ENCODE measurements at regions not wholly inside any gene's neighbourhood (a gene's known extent, or its start where the extent isn't known, plus 50 kb on each side); places are given as distances from the start of the nearest gene placed in this dataset.

GRCh38 chr20:10961651-10962288, 288.0 kb upstream of the JAG1 start:
- DNase-seq = no peak

DNA sequence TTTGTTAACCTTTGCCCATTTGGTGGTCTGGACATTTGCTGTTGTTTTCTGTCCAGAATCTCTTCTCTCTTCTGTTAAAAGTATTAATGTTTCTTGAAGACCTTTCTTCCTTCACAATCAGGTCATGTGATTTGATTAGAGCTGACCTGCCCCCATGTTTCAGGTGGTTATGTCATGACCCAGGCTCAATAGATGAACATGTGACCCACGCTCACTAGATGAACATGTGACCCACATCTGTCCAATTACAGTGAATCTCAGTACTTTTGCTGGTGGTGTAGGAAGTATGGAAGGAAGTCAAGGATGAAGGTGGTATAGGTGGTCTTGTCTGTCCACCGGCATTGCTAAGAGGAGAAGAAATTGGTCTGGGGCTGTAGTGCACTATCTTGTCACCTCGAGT, 289.1 kb upstream of the JAG1 start:
- DNase-seq = no peak

- no peak for DNase-seq
Observed at GRCh38 chr20:10963717-10964266, 290.0 kb upstream of the JAG1 start.

- no peak for DNase-seq
Observed at GRCh38 chr20:10965936-10966470, 292.2 kb upstream of the JAG1 start.

GRCh38 chr20:10970109-10970508, 296.3 kb upstream of the JAG1 start:
- DNase-seq = no peak

- no peak for DNase-seq
Observed at GRCh38 chr20:10971096-10971495, 297.3 kb upstream of the JAG1 start.

GRCh38 chr20:10972219-10972860, 298.5 kb upstream of the JAG1 start:
- no peak for DNase-seq

- no peak for DNase-seq
Observed at GRCh38 chr20:10976051-10976450, 302.3 kb upstream of the JAG1 start.

GRCh38 chr20:10978019-10978702, 304.4 kb upstream of the JAG1 start:
- no peak for DNase-seq

GRCh38 chr20:10978713-10979112, 304.9 kb upstream of the JAG1 start:
- DNase-seq = no peak

- DNase-seq = no peak
Observed at GRCh38 chr20:10982692-10983091, 308.9 kb upstream of the JAG1 start.

GRCh38 chr20:10984294-10984693, 310.5 kb upstream of the JAG1 start:
- no peak for DNase-seq

DNA sequence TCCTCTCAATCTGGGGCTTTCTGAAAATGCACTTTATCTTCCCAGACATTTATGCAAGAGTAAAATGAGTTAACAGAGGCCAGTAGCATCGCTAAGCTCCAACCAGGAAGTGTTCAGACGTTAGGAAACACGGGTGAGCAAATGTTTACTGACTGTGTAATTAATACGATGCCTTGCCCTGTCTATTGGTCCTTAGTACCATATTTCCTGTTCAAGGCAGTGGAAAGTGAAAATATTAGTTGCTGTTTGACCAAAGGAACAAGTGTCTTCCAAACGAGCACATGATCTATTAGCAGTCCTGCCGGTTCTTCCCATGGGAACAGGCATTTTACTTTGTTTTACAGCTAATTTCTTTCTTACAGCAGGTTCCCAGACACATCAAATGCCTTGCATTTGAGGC, 311.1 kb upstream of the JAG1 start:
- no peak for DNase-seq

DNA sequence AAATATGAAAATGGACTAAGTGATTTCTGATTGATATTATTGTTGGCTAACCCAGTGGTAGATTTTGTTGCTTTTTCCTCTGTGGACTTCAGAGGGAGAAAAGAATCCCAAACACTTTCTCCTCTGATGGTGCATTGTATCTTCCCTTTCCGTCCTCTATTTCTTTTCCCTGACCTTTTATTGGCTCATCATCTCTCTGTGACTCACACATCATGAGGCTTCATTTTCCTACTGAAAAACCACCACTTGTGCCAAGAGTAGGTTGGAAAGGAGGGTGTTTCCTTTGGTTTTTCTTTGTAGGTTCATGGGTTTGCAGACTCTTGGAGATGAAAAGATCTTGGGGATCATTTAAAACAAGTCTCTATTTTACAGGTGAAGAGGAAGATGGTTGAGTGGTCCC, 311.7 kb upstream of the JAG1 start:
- DNase-seq = no peak

- no peak for DNase-seq
Observed at GRCh38 chr20:10986586-10986985, 312.8 kb upstream of the JAG1 start.

GRCh38 chr20:10987651-10988383, 314.0 kb upstream of the JAG1 start:
- DNase-seq = no peak

- no peak for DNase-seq
Observed at GRCh38 chr20:10990625-10991382, 317.0 kb upstream of the JAG1 start.

- DNase-seq = no peak
Observed at GRCh38 chr20:10992731-10993130, 318.9 kb upstream of the JAG1 start.

DNA sequence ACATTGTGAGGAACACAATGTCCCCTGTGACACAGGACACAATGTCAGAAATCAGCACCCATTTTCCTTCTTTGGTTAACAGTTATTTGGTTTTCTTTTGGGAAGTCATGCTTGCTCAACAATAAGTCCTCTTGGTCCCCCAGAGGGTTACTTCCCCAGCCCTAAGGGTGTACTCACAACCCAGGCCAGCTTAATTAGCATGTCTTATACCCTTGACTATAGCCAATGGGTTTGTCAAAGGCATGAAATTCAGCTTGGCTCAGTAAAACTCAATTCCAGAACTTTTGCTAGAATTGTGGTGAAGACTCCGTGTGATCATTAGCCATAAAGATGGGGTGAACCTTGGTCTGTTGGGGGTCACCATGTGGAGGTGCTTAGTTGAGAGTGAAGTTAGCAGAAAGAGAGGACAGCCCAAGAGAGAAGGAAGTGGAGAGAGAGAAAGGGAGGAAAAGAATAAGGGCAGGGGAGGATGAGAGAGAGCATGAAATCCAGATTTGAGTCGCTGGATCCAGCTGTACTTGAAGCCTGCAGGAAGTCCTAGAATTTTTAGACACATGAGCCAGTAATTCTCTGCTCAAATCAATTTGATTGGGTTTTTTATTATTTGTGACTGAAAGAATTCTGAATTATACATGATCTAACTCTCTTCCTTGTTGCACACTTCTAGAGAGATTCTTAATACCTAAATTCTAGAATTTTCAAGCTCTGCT, 321.3 kb upstream of the JAG1 start:
- DNase-seq = no peak

- DNase-seq = no peak
Observed at GRCh38 chr20:10998476-10998875, 324.7 kb upstream of the JAG1 start.

- DNase-seq = no peak
Observed at GRCh38 chr20:11000416-11000815, 326.6 kb upstream of the JAG1 start.

- no peak for DNase-seq
Observed at GRCh38 chr20:11001302-11001701, 327.5 kb upstream of the JAG1 start.
